ENCODE measurements at regions not wholly inside any gene's neighbourhood (a gene's known extent, or its start where the extent isn't known, plus 50 kb on each side); places are given as distances from the start of the nearest gene placed in this dataset.
"Not testable (repeated sequence)": the region's sequence is repeated elsewhere in the genome, so short reads cannot be mapped to it uniquely, and the experiment has no call there.

DNA sequence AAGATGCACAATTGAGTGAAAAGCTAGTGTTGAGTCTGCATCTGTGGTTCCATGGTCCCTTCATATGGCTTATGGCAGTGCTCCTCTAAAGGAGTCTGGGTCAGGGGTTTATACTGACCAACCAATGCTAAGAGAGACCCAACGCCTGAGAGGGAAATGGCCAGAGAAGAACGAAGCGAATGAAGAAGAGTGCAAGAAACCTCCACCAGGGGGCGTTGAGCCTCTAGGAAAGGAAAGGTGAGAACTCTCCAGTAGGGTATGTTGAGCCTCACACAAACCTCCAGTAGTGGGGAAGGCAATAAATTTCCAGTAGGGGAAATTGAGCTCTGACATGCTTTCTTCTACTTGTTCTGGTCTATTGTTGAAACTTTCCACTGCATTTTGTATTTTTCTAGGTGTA is 470.6 kb downstream of the PRDM9 start:
- DNase-seq (ENCODE audit: extremely low spot score in 2 of 2), result no peak
- Histone ChIP-seq H3K4me3 (no peak overlapping the region), H3K27me3 (no peaks in the 10 kb centered on the region), H3K9me3 (no peaks in the 10 kb centered on the region), H3K4me1 (no peaks in the 10 kb centered on the region), H3K27ac (no peak overlapping the region), H3K36me3 (no peaks in the 10 kb centered on the region)
- TF ChIP-seq POLR2AphosphoS5 (IDR thresholded peaks at IDR 0.05; ENCODE audit: insufficient read depth in 1 of 2, low read depth in 1 of 2), result no peak
- intact Hi-C loops (cut with DNase I), result no loop called here

DNA sequence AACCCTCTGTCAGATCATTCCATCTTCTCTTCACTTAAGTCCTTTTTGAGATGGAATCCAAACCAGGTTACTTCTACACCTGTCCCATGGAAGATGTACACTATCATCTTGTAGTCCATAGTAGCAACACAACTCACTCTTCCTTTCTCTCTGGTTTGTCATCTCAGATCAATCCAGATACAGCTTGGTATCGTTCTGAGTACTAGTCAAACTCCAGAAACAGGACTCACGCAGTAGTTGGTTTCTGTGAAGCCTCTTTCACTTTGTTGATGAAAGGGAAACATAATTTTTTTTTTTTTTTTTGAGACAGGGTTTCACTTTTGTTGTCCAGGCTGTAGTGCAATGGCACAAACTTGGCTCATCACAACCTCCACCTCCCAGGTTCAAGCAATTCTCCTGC is 484.0 kb downstream of the PRDM9 start:
- no peak overlapping the region for H3K4me3 ChIP-seq
- intact Hi-C loops (cut with DNase I), result no loop called here
- TF ChIP-seq POLR2A (IDR thresholded peaks at IDR 0.05), result no peak
- no peak for TF ChIP-seq POLR2AphosphoS5 (IDR thresholded peaks at IDR 0.05; ENCODE audit: insufficient read depth in 1 of 2, low read depth in 1 of 2)
- TF ChIP-seq, protein P1, sequence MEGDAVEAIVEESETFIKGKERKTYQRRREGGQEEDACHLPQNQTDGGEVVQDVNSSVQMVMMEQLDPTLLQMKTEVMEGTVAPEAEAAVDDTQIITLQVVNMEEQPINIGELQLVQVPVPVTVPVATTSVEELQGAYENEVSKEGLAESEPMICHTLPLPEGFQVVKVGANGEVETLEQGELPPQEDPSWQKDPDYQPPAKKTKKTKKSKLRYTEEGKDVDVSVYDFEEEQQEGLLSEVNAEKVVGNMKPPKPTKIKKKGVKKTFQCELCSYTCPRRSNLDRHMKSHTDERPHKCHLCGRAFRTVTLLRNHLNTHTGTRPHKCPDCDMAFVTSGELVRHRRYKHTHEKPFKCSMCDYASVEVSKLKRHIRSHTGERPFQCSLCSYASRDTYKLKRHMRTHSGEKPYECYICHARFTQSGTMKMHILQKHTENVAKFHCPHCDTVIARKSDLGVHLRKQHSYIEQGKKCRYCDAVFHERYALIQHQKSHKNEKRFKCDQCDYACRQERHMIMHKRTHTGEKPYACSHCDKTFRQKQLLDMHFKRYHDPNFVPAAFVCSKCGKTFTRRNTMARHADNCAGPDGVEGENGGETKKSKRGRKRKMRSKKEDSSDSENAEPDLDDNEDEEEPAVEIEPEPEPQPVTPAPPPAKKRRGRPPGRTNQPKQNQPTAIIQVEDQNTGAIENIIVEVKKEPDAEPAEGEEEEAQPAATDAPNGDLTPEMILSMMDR (IDR thresholded peaks at IDR 0.05), result no peak

DNA sequence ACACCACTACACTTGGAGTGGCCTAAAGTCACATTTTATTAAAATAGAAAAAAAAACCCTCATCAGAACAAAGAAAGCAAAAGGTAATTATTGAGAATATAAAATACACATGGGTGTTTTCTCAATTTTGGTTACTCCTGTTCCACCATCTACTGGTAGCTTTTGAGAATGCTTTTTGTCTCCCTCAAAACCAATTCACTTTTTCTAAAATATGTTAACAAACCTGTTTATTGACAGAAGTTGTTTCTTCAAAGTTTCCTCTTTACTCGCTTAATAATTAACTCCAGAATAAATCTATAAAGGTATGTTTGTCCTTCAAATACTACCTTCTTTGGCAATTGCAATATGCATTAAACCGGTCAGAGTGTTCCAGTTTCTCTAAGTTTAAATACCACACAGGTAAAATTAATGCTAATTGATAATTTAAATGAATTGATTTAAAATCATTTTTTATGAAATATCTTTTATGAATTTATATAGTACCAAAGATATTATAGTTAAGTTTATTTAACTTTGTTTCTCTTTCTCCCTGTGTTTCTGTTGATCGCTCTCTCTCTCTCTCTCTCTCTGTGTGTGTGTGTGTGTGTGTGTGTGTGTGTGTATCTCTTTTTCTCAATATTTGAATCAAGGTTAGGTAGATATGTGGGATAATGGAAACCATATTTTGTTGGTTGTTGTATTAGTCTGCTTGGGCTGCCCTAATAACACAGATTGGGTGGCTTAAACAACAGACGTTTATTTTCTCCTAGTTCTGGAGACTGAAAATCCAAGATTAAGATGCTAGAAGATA is 487.4 kb downstream of the PRDM9 start:
- H3K4me3 ChIP-seq, result no peak overlapping the region
- no peaks in the 10 kb centered on the region for H3K9me3 ChIP-seq
- no peak overlapping the region for H3K27ac ChIP-seq
- no peak for TF ChIP-seq POLR2A (IDR thresholded peaks at IDR 0.05)
- TF ChIP-seq POLR2AphosphoS5 (IDR thresholded peaks at IDR 0.05; ENCODE audit: insufficient read depth in 1 of 2, low read depth in 1 of 2), result no peak
- TF ChIP-seq, protein P1 (IDR thresholded peaks at IDR 0.05), result no peak
- no peaks in the 10 kb centered on the region for H3K4me1 ChIP-seq
- H3K36me3 ChIP-seq, result no peaks in the 10 kb centered on the region
- no peaks in the 10 kb centered on the region for H3K27me3 ChIP-seq
- intact Hi-C loops (cut with DNase I), result no loop called here
- DNase-seq (ENCODE audit: extremely low spot score in 2 of 2), result no peak

More for the DNA sequence above, 484.0 kb downstream of the PRDM9 start:
- no peaks in the 10 kb centered on the region for H3K9me3 ChIP-seq
- no peaks in the 10 kb centered on the region for H3K4me1 ChIP-seq
- no peaks in the 10 kb centered on the region for H3K36me3 ChIP-seq
- DNase-seq (ENCODE audit: extremely low spot score in 2 of 2), result no peak
- H3K27me3 ChIP-seq, result no peaks in the 10 kb centered on the region
- no peak overlapping the region for H3K27ac ChIP-seq

DNA sequence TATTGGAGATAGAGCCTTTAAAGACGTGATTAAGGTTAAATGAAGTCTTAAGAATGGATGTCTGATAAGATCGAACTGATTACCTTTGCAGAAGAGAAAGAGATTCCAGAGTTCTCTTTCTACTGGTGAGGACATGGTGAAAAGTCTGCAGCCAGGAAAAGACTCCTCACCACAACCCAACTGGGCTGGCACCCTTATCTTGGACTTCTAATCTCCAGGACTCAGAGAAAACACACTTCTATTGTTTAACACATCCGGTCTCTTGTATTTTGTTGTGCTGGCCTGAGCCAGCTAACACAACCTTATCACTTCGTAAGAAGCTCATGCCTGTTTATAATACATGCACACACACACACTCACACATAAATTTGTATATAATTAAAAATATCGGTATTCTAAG is 489.1 kb downstream of the PRDM9 start:
- no peak overlapping the region for H3K4me3 ChIP-seq
- H3K9me3 ChIP-seq, result no peaks in the 10 kb centered on the region
- no peaks in the 10 kb centered on the region for H3K36me3 ChIP-seq
- TF ChIP-seq POLR2AphosphoS5 (IDR thresholded peaks at IDR 0.05; ENCODE audit: insufficient read depth in 1 of 2, low read depth in 1 of 2) (no peak), POLR2A (IDR thresholded peaks at IDR 0.05) (no peak)
- TF ChIP-seq, protein P1 (IDR thresholded peaks at IDR 0.05), result no peak
- intact Hi-C loops (cut with DNase I), result no loop called here
- no peak for DNase-seq (ENCODE audit: extremely low spot score in 2 of 2)
- no peaks in the 10 kb centered on the region for H3K4me1 ChIP-seq
- no peak overlapping the region for H3K27ac ChIP-seq
- no peaks in the 10 kb centered on the region for H3K27me3 ChIP-seq

DNA sequence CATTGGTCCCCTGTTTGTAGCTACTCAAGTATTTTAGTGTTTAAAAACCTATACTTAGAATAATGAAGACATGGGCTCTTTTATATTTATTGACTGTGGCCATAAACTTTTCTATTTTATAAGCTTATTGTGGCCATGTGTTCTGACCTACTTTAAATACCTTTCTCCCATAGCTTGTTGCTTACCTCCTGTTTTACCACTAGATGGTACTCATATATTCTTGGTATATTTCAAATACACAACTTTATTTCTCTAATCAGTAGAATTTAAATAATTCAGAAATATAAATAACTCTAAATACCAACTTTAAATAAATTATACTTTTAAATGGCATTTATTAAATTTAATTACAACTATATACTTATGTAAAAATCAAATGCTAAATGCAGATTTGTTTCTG is 498.0 kb downstream of the PRDM9 start:
- intact Hi-C loops (cut with DNase I), result no loop called here
- no peaks in the 10 kb centered on the region for H3K27me3 ChIP-seq
- H3K36me3 ChIP-seq, result no peaks in the 10 kb centered on the region
- H3K9me3 ChIP-seq, result no peaks in the 10 kb centered on the region
- H3K27ac ChIP-seq, result no peak overlapping the region
- no peak overlapping the region for H3K4me3 ChIP-seq
- DNase-seq (ENCODE audit: extremely low spot score in 2 of 2), result no peak
- TF ChIP-seq POLR2A (IDR thresholded peaks at IDR 0.05), result no peak
- no peak for TF ChIP-seq POLR2AphosphoS5 (IDR thresholded peaks at IDR 0.05; ENCODE audit: insufficient read depth in 1 of 2, low read depth in 1 of 2)
- TF ChIP-seq, protein P1 (IDR thresholded peaks at IDR 0.05), result no peak
- H3K4me1 ChIP-seq, result no peaks in the 10 kb centered on the region

DNA sequence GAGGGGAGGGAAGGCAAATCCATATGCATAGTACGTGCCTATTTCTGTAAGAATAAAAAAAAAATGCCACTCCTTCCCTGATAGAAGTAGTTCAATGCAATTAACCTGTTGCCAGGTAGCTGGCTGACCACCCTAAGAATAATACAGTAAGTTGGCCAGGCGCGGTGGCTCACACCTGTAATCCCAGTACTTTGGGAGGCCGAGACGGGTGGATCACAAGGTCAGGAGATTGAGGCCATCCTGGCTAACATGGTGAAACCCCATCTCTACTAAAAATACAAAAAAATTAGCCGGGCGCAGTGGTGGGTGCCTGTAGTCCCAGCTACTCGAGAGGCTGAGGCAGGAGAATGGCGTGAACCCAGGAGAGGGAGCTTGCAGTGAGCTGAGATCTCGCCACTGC is 510.3 kb downstream of the PRDM9 start:
- H3K27me3 ChIP-seq; H3K36me3 ChIP-seq; H3K9me3 ChIP-seq; DNase-seq (ENCODE audit: extremely low spot score in 2 of 2); H3K27ac ChIP-seq; intact Hi-C loops (cut with DNase I); H3K4me3 ChIP-seq; H3K4me1 ChIP-seq: not testable (repeated sequence)
